Mesodermal cell (in vitro differentiated cells): ENCODE measurements at regions not wholly inside any gene's neighbourhood (a gene's known extent, or its start where the extent isn't known, plus 50 kb on each side); places are given as distances from the start of the nearest gene placed in this dataset.

Experiments
- H3K27ac ChIP-seq: 2 replicates; pipeline ENCODE4 v1.7.0; 2013; ENCODE audit warnings: mild to moderate bottlenecking, low read depth, low read length, moderate library complexity; ENCODE audit not compliant: severe bottlenecking
- H3K36me3 ChIP-seq: 2 replicates; pipeline ENCODE4 v1.7.1; 2013; ENCODE audit warnings: mild to moderate bottlenecking, low read length, moderate library complexity; ENCODE audit not compliant: control insufficient read depth, insufficient read depth
- H3K4me1 ChIP-seq: one replicate; pipeline ENCODE4 v1.7.1; 2013; ENCODE audit warnings: mild to moderate bottlenecking, low read length; ENCODE audit not compliant: insufficient read depth, control insufficient read depth, poor library complexity, severe bottlenecking
- H3K4me3 ChIP-seq: 2 replicates; pipeline ENCODE4 v1.7.0; 2013; ENCODE audit warnings: low read length, control low read depth, mild to moderate bottlenecking; ENCODE audit not compliant: insufficient read depth, poor library complexity, severe bottlenecking; ENCODE audit errors: extremely low read depth
- H3K9me3 ChIP-seq: 2 replicates; pipeline ENCODE4 v1.7.1; 2013; ENCODE audit warnings: mild to moderate bottlenecking, low read length, moderate library complexity; ENCODE audit not compliant: control insufficient read depth
- WGBS, 2 experiments: methylation state at CpG; one replicate each; pipeline ENCODE4 v1.1.5; 2013; ENCODE audit warnings: missing lambda C conversion rate in 2 of 2; ENCODE audit not compliant: insufficient coverage in 2 of 2; 5-methylcytosine and 5-hydroxymethylcytosine counted together

- 94 to 100% methylated on average over 2 to 3 of the region's 4 CpGs for WGBS, 2 experiments
- H3K4me1 ChIP-seq = no peaks in the 10 kb centered on the region
- no peak overlapping the region for H3K27ac ChIP-seq
Observed at GRCh38 chr3:35523074-35523473, 116.3 kb upstream of the ARPP21 start.

GRCh38 chr3:35523838-35524237 lies 115.5 kb upstream of the ARPP21 start:
- H3K9me3 ChIP-seq = no peaks in the 10 kb centered on the region
- H3K36me3 ChIP-seq = no peaks in the 10 kb centered on the region
- H3K27ac ChIP-seq = peak overlapping the region; percentile 25
- H3K4me1 ChIP-seq = no peaks in the 10 kb centered on the region
- 90% methylated on average over 2 of the region's 4 CpGs; no CpG with 5 or more reads in 1 of the 2 experiments for WGBS, 2 experiments
- no peak overlapping the region for H3K4me3 ChIP-seq

More at GRCh38 chr3:35523074-35523473, 116.3 kb upstream of the ARPP21 start:
- H3K9me3 ChIP-seq = no peaks in the 10 kb centered on the region
- H3K4me3 ChIP-seq = no peak overlapping the region
- no peaks in the 10 kb centered on the region for H3K36me3 ChIP-seq

GRCh38 chr3:35524856-35525255 lies 114.5 kb upstream of the ARPP21 start:
- Histone ChIP-seq H3K36me3 (no peaks in the 10 kb centered on the region), H3K9me3 (no peaks in the 10 kb centered on the region)

GRCh38 chr3:35528728-35529127 lies 110.6 kb upstream of the ARPP21 start:
- no peaks in the 10 kb centered on the region for H3K36me3 ChIP-seq
- H3K9me3 ChIP-seq = no peaks in the 10 kb centered on the region
- no peaks in the 10 kb centered on the region for H3K4me1 ChIP-seq
- H3K27ac ChIP-seq = no peak overlapping the region
- 95% methylated on average over 3 of the region's 6 CpGs; no CpG with 5 or more reads in 1 of the 2 experiments for WGBS, 2 experiments
- no peak overlapping the region for H3K4me3 ChIP-seq

More at GRCh38 chr3:35524856-35525255, 114.5 kb upstream of the ARPP21 start:
- WGBS, 2 experiments = 89 to 94% methylated on average over 2 of the region's 2 CpGs
- Histone ChIP-seq H3K27ac (no peak overlapping the region), H3K4me1 (no peaks in the 10 kb centered on the region), H3K4me3 (no peak overlapping the region)

GRCh38 chr3:35529337-35529736 lies 110.0 kb upstream of the ARPP21 start:
- no peak overlapping the region for H3K27ac ChIP-seq
- 91 to 92% methylated on average over 5 to 6 of the region's 6 CpGs for WGBS, 2 experiments
- H3K4me3 ChIP-seq = no peak overlapping the region
- no peaks in the 10 kb centered on the region for H3K4me1 ChIP-seq
- H3K36me3 ChIP-seq = no peaks in the 10 kb centered on the region
- no peaks in the 10 kb centered on the region for H3K9me3 ChIP-seq

GRCh38 chr3:35537265-35537664 lies 102.1 kb upstream of the ARPP21 start:
- no peak overlapping the region for H3K4me3 ChIP-seq
- no peaks in the 10 kb centered on the region for H3K36me3 ChIP-seq
- H3K27ac ChIP-seq = no peak overlapping the region
- H3K4me1 ChIP-seq = no peaks in the 10 kb centered on the region
- H3K9me3 ChIP-seq = no peaks in the 10 kb centered on the region
- WGBS, 2 experiments = 100% methylated on average over 1 of the region's 1 CpG; no CpG with 5 or more reads in 1 of the 2 experiments

GRCh38 chr3:35544976-35545375 lies 94.3 kb upstream of the ARPP21 start:
- WGBS, 2 experiments = no CpG with 5 or more reads among the region's 1 CpG
- Histone ChIP-seq H3K36me3 (no peaks in the 10 kb centered on the region), H3K4me1 (no peaks in the 10 kb centered on the region), H3K4me3 (no peak overlapping the region), H3K9me3 (no peaks in the 10 kb centered on the region), H3K27ac (no peak overlapping the region)

- Histone ChIP-seq H3K4me1 (no peaks in the 10 kb centered on the region), H3K9me3 (no peaks in the 10 kb centered on the region), H3K36me3 (no peaks in the 10 kb centered on the region), H3K27ac (no peak overlapping the region), H3K4me3 (no peak overlapping the region)
- no CpG with 5 or more reads among the region's 1 CpG for WGBS, 2 experiments
Observed at GRCh38 chr3:35549690-35550089, 89.6 kb upstream of the ARPP21 start.

GRCh38 chr3:35562141-35562540 lies 77.2 kb upstream of the ARPP21 start:
- no peaks in the 10 kb centered on the region for H3K36me3 ChIP-seq
- no peak overlapping the region for H3K4me3 ChIP-seq
- WGBS, 2 experiments = 80 to 100% methylated on average over 1 of the region's 2 CpGs
- no peak overlapping the region for H3K27ac ChIP-seq
- H3K4me1 ChIP-seq = no peaks in the 10 kb centered on the region
- H3K9me3 ChIP-seq = no peaks in the 10 kb centered on the region

GRCh38 chr3:35565048-35565447 lies 74.3 kb upstream of the ARPP21 start:
- Histone ChIP-seq H3K36me3 (no peaks in the 10 kb centered on the region), H3K4me1 (no peaks in the 10 kb centered on the region), H3K27ac (no peak overlapping the region), H3K4me3 (no peak overlapping the region), H3K9me3 (no peaks in the 10 kb centered on the region)
